GM19455 (cell line): ENCODE measurements at regions not wholly inside any gene's neighbourhood (a gene's known extent, or its start where the extent isn't known, plus 50 kb on each side); places are given as distances from the start of the nearest gene placed in this dataset.

ENCODE experiments used
- ATAC-seq: cut with Tn5 transposase; IDR thresholded peaks from one replicate; pipeline ENCODE4 v1.9.1; 2021; ENCODE audit not compliant: unreplicated experiment

GRCh38 chr4:27248829-27249228 is 388.2 kb downstream of the STIM2 start:
- ATAC-seq: no peak

- no peak for ATAC-seq
These were observed 391.1 kb downstream of the STIM2 start for GRCh38 chr4:27251771-27252170.

DNA sequence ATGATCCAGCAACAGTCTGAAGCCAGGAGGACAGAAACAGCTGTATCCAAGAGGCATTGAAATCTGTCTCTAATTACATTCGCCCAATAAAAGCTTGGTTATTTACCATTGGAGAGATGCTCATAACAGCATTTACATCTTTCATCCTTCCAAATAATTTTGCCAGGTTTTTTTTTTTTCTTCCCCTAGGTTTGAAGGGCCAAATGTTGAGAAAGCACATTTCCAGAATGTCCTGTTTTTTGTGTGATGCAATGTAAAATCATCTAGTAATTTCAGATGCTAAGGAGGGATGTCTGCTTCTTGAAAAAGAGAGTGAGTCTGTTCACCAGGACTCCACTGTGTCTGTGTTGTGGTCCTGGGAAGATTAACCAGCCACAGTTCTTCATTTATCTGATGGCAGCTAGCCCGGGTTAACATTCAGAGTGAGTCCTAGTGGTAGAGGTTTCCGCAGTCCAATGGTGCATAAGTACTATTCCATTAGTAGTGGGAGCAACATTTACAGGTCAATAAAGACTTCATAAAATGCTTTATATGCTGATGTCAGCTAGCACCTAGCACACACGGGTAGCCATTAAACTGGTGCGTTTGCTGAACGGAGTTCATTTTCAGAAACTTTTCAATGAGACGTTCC is 406.8 kb downstream of the STIM2 start:
- ATAC-seq: no peak

DNA sequence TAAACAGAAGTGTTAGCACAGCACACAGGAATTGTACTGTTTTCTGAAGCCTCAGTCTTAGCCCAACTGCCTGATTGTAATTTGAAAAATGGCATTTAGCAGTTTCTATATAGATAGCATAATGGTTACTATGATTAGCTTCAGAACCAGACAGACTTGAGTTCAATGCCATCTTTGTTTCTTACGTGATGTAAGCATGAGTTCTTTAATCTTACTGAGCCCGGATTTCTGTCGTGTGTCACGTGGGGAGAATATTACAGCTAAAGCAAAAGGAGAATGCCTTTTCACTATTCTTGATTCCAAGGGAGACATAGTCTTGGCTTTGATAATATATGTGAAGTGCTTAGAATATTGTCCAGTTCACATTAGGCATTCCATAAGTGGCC is 407.3 kb downstream of the STIM2 start:
- ATAC-seq: no peak

GRCh38 chr4:27270435-27270834 is 409.8 kb downstream of the STIM2 start:
- no peak for ATAC-seq

GRCh38 chr4:27271555-27271954 is 410.9 kb downstream of the STIM2 start:
- no peak for ATAC-seq

DNA sequence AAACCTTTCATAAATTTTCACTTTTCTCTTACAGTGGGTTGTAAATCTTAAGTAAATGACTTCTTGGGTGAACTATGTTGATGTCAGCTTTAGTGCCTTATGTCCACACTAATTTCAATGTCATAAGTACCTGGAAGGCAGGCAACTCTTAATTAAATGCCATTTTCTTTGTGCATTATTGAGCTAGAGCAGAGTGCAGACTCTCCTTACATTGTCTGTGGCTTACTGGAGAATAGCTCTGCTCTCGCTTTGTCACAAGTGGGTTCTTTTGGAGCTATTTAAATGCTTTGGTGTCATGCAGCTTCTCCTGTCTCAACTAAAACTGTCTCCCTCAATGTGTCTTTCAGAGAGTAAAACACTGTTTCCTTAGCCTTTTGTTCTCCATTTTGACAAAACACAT is 411.6 kb downstream of the STIM2 start:
- no peak for ATAC-seq

GRCh38 chr4:27276307-27277073 is 415.8 kb downstream of the STIM2 start:
- ATAC-seq: no peak

DNA sequence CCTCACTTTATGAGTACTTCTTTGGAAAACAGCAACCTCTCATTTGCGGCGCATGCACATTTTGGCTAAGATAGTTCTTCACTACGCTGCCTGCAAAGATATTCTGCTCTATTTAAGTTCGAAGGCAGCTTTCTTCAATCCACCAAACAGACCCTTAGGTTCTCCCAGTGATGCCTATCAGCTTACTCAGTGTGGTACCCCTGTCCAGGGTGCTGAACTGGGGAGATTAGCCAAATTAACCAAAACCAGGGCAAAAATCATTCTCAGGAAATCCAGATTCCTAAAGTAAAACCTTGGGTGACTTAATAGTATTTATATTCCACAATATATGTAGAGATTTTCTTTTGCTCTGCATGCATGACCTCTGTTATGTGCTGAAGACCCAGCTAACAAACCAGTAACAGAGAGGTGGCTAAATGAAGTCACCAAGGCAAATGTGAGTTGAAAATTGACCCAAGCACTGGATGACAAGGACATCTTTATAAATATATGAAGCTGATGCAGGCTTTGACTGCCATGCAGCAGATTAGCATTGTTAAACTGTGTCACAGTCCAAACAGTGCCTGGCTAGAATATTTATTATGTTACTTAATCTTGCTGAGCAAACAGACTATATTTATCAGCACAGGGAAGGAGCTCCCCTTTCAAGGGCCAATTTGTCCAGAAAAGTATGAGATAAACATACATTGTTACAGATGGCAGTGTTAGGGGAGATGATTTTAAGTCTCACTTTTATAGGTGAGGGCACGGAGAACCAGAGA is 418.2 kb downstream of the STIM2 start:
- ATAC-seq: no peak

DNA sequence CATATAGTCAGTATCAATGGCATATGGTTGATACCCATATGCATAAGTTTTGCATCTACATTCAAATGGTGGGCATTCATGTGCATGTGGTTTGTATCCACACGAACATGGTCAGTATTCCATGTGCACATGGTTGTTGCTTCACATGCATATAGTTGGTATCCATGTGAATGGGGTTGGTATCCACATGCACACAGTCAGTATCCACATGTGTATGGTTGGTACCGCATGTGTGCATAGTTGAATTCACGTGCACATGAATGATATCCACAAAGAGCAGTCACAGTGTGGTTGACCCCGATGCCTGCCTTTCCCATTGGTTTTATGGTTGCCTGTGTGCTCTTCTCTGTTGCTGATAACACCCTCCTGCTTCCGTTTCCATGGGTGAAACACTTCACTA is 427.9 kb downstream of the STIM2 start:
- no peak for ATAC-seq

- ATAC-seq: no peak
These were observed 429.1 kb downstream of the STIM2 start for GRCh38 chr4:27289704-27290103.

DNA sequence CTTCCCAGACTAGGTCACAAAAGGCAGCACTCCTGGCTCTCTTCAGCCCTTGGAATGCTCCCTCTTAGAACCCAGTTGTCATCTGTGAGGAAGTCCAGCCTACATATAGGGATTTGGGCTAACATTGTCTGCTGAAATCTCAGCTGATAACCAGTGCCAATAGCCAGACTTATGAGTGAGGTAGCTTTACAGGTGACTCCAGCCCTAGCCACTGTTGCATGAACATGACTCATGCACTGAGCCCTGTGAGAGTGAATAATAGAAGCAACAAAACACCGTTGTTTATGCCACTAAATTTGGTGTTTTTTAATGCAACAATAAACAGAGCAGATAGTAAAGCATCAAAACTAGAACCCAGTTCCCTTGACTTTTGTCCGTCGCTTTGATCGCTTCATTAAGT is 433.2 kb downstream of the STIM2 start:
- no peak for ATAC-seq

- ATAC-seq: no peak
These were observed 444.1 kb downstream of the STIM2 start for GRCh38 chr4:27304751-27305150.

- no peak for ATAC-seq
These were observed 444.6 kb downstream of the STIM2 start for GRCh38 chr4:27305246-27305645.

- ATAC-seq: no peak
These were observed 447.7 kb downstream of the STIM2 start for GRCh38 chr4:27308379-27308778.

DNA sequence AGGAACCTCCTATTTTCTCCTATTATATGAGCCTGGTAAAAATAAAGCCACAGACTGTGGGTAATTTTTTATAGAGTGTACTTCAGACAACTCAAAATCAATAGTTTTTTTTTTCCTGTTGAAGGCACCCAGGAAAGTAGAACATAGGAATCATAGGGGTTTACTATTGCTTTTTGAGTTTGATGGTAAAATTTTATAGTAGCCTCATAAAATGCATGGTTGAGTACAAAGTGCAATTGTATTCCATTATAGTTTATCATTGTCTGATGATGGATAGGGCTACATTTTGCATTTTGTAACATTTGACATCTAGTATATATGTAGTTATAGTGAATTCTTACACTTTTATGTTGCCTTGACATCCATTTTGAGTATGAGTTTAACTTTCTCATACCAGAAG is 455.0 kb downstream of the STIM2 start:
- no peak for ATAC-seq

- ATAC-seq: no peak
These were observed 455.5 kb downstream of the STIM2 start for GRCh38 chr4:27316176-27316575.

DNA sequence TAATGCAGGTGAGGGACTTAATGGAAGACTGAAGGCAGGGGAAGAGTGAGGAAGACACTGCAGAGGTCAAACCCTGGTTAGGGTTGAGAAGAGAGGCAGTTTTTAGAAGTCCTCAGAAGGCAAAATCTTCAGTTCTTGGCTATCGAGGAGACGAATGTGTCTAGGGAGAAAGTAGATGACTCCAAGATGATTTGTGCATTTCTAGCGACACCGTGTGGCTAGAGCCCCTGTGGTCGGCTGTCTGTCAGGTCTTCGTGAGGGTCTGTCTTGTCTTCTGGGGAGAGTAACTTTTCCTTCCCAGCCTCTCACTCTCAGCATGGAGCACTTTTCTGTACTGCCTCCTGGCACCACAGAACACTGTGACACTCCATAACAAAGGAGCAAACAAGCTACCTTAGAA is 458.1 kb downstream of the STIM2 start:
- no peak for ATAC-seq

- ATAC-seq: no peak
These were observed 466.4 kb downstream of the STIM2 start for GRCh38 chr4:27326991-27327390.

DNA sequence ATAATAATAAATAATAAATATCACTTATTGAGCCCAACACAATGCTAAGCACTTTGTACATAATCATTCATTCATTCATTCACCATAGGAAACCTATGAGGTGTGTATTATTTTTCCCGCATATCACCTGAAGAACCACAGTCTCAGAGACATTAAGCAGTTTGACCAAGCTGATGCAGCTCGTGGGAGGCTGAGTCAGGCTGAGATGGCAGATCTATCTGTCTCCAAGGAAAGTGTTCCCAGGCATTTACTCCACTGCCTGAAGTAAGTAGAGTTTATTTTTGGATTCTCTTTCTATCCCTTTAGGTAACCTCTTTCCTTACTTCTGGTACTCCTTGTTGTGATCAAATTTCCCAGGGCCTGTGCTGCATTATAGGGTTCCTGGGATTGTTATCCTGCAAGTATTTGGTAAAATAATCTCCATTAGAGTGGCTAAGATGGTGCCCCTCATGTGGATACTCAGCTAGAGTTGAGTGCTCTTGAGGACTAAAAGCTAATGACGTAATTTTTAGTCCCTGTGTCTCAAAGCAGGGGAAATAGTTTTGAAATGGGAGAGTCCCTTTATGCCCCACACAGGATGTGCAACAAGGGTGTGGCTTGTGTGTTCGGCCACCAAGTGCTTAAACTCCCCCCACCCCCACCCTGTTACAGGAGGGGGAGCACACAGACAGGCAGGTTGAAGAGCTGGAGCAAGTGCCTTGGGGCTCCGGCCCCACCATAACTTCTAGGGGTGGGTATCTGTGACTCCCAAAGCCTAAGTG is 467.0 kb downstream of the STIM2 start:
- no peak for ATAC-seq

DNA sequence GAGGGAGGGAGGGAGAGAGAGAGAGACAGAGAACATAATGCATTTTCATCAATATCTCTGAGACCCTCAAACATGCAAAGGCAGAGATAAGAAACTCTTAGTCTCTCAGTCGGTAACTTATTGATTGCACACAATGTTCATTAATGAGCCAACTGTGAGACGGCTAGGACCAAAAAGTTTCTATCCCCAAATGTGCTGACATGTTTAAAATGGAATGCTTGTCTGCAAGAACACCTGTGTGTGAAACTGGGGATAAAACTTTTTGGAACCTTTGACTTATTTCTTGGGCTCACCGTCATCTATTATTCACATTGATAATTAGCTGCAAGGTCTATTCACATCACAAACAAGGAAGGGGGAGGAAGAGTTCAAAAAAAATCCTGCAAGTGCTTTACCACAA is 477.9 kb downstream of the STIM2 start:
- no peak for ATAC-seq
